ENCODE measurements at regions not wholly inside any gene's neighbourhood (a gene's known extent, or its start where the extent isn't known, plus 50 kb on each side); places are given as distances from the start of the nearest gene placed in this dataset.

DNA sequence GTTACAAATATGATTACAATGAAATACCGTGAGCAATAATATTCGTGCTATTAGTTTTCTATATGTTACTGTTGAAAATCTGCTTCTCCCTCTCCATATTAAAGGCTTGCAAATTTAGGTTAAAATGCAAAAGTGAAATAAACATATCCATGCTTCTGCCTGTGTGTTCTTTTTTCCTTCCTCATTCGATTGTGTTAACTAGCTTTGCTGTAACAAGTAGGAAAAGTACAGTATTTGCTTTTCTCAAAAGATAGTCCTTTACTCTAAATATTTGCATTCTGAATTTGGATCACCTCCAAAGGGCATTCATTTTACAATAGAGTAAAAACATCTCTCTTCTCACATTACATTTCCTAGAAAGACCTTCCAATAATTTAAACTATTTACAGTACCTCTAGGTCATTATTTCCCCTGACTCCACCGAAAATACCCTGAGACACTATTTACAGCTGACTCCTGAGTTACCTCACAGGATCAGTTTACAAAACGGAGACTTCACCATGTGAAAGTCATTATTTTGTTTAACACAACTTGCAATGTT is 835.0 kb upstream of the FANCL start:
- TF ChIP-seq, protein P1, sequence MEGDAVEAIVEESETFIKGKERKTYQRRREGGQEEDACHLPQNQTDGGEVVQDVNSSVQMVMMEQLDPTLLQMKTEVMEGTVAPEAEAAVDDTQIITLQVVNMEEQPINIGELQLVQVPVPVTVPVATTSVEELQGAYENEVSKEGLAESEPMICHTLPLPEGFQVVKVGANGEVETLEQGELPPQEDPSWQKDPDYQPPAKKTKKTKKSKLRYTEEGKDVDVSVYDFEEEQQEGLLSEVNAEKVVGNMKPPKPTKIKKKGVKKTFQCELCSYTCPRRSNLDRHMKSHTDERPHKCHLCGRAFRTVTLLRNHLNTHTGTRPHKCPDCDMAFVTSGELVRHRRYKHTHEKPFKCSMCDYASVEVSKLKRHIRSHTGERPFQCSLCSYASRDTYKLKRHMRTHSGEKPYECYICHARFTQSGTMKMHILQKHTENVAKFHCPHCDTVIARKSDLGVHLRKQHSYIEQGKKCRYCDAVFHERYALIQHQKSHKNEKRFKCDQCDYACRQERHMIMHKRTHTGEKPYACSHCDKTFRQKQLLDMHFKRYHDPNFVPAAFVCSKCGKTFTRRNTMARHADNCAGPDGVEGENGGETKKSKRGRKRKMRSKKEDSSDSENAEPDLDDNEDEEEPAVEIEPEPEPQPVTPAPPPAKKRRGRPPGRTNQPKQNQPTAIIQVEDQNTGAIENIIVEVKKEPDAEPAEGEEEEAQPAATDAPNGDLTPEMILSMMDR (IDR thresholded peaks at IDR 0.05; ENCODE audit: low read depth, low read length) = no peak
- no peak for DNase-seq (ENCODE audit: extremely low read depth, low read depth)

DNA sequence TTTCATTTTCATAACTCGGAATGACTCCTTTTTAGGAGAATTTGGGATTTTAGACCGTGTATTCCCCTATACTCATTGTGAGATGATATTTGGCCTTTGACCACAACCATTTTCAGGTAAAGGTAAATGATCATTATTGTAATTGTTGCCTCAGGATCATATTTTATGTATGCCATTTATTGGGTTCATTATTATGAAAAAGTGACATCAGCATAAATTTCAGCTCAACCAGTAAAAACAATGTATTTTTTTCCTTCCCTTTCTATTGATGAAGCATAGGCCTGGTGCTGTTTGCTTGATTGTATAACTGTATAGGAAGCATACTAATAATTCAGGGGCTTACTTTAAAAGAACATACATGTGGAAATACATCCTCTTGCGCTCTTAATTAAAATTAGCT is 832.9 kb upstream of the FANCL start:
- DNase-seq (ENCODE audit: extremely low read depth, low read depth) = no peak
- TF ChIP-seq, protein P1 (IDR thresholded peaks at IDR 0.05; ENCODE audit: low read depth, low read length) = no peak

DNA sequence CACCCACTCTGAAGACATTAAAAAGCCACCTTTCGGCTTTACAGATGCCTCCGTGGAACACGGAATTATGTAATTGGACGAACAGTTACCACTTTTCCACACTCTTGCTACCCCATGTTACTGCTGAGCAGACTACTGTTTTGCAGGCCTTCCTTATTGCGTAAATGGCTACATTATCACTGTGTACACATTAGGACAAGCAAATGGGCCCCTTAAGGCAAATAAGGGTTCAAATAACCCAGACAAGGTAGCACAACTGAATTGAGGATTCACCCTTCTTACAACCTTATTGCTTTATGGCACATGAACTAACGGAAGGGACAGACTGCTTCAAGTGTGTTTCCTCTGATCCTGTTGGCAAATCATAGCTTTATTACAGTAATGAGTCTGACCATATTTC is 832.2 kb upstream of the FANCL start:
- no peak for DNase-seq (ENCODE audit: extremely low read depth, low read depth)
- TF ChIP-seq, protein P1 (IDR thresholded peaks at IDR 0.05; ENCODE audit: low read depth, low read length) = no peak

GRCh38 chr2:59068255-59068654 is 827.1 kb upstream of the FANCL start:
- DNase-seq (ENCODE audit: extremely low read depth, low read depth) = no peak

DNA sequence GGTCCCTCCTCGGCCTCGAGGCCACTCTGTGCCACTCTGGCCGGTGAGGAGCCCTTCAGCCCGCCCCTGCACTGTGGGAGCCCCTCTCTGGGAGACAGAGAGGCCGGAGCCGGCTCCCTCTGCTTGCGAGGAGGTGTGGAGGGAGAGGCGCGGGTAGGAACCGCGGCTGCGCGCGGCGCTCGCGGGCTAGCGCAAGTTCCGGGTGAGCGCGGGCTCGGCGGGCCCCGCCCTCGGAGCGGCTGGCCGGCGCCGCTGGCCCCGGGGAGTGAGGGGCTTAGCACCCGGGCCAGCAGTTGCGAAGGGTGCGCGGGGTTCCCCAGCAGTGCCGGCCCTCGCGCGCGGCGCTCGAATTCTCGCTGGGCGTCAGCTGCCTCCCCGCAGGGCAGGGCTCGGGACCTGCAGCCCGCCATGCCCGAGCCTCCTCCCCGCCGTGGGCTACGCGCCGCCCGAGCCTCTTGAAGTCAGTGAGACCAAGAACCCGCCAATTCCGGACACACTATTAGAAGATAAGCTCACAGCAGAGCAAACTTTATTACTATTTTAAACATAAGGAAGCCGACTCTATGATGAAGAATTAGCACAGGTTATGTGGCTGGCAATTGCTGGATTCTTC is 825.8 kb upstream of the FANCL start:
- no peak for DNase-seq (ENCODE audit: extremely low read depth, low read depth)
- TF ChIP-seq, protein P1 (IDR thresholded peaks at IDR 0.05; ENCODE audit: low read depth, low read length) = no peak

More at GRCh38 chr2:59068255-59068654, 827.1 kb upstream of the FANCL start:
- TF ChIP-seq, protein P1 (IDR thresholded peaks at IDR 0.05; ENCODE audit: low read depth, low read length) = no peak

DNA sequence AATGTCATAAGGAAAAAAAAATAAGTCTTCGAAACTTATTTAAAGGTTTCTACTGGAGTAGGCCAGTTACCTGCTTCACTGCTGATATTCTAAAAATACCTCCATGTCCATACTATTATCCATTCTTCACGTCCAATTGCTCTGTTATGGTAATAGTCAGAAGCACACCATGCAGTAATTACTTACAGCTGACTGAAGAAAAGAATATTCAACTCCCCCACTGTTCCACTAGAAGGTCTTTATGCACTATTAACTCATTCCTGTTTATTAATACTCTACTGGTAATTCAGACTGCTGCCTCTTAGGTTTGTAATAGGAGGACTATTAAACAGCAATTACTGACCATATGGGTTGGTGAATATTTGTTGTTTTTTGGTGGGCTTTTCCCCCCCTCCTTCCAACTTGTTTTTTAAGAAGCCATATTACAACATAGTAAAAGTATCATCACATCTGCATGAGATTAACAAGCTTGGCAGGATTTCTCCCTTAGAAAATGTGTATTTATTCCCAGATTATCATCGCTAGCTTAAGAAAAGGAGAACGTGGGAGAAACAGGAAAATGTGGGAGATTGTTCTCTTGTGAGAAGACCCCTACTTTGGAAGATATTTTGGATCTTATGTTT is 806.4 kb upstream of the FANCL start:
- no peak for DNase-seq (ENCODE audit: extremely low read depth, low read depth)
- TF ChIP-seq, protein P1 (IDR thresholded peaks at IDR 0.05; ENCODE audit: low read depth, low read length) = no peak
